ENCODE measurements at regions not wholly inside any gene's neighbourhood (a gene's known extent, or its start where the extent isn't known, plus 50 kb on each side); places are given as distances from the start of the nearest gene placed in this dataset.

GRCh38 chr16:65469116-65469515 lies 347.3 kb upstream of the CDH11 start:
- TF ChIP-seq FOS (IDR thresholded peaks at IDR 0.05; ENCODE audit: low read depth, low read length) = no peak
- no peak for TF ChIP-seq POLR2A (IDR thresholded peaks at IDR 0.05; ENCODE audit: low read depth, low read length)
- no peak for TF ChIP-seq MXI1 (IDR thresholded peaks at IDR 0.05; ENCODE audit: borderline replicate concordance, low read depth, low read length)
- no peak for TF ChIP-seq USF2 (IDR thresholded peaks at IDR 0.05; ENCODE audit: low read depth, low read length)
- no peak for TF ChIP-seq SMC3 (IDR thresholded peaks at IDR 0.05; ENCODE audit: low read depth, low read length)
- TF ChIP-seq RFX5 (IDR thresholded peaks at IDR 0.05; ENCODE audit: low read depth, low read length) = no peak
- TF ChIP-seq CEBPB (IDR thresholded peaks at IDR 0.05; ENCODE audit: low read depth, low read length) = no peak
- no peak for TF ChIP-seq NFE2L2 (IDR thresholded peaks at IDR 0.05; ENCODE audit: low read depth, low read length)
- TF ChIP-seq RCOR1 (IDR thresholded peaks at IDR 0.05; ENCODE audit: insufficient replicate concordance, low read length) = no peak
- TF ChIP-seq RAD21 (IDR thresholded peaks at IDR 0.05; ENCODE audit: low read length) = no peak
- no peak for TF ChIP-seq MAFK (IDR thresholded peaks at IDR 0.05; ENCODE audit: low read depth, low read length)
- no peak for TF ChIP-seq MAZ (IDR thresholded peaks at IDR 0.05; ENCODE audit: borderline replicate concordance, low read depth, low read length)
- no peak for TF ChIP-seq ELK1 (IDR thresholded peaks at IDR 0.05; ENCODE audit: borderline replicate concordance, low read depth, low read length)
- no peak for TF ChIP-seq CTCF (conservative IDR thresholded peaks at IDR 0.05; ENCODE audit: low read depth, low read length)
- no peak for TF ChIP-seq BHLHE40 (IDR thresholded peaks at IDR 0.05; ENCODE audit: low read depth, low read length)
- no peak for TF ChIP-seq CHD1 (IDR thresholded peaks at IDR 0.05; ENCODE audit: low read depth, low read length)
- CTCF ChIA-PET = no interaction called here

More at GRCh38 chr16:65469116-65469515, 347.3 kb upstream of the CDH11 start:
- no CpG with 5 or more reads among the region's 2 CpGs for WGBS, 2 experiments (ENCODE audit: extremely low coverage in 2 of 2, insufficient read length in 1 of 2)
- Histone ChIP-seq H2AK5ac (ENCODE audit: low read depth, low read length) (no peak overlapping the region), H3K23ac (ENCODE audit: low read depth, low read length) (no peak overlapping the region), H3K4ac (ENCODE audit: low read depth, low read length) (no peak overlapping the region), H3K9me1 (ENCODE audit: insufficient read depth, low read length) (no peaks in the 10 kb centered on the region), H4K20me1 (ENCODE audit: insufficient read depth, low read length) (no peaks in the 10 kb centered on the region), H3K14ac (replicated peaks; ENCODE audit: low read depth, low read length) (no peak overlapping the region), H2BK120ac (ENCODE audit: low read depth, low read length) (no peak overlapping the region), H3K4me3 (ENCODE audit: insufficient read depth, low read depth, low read length) (no peak overlapping the region), H3K4me1 (ENCODE audit: control insufficient read depth, insufficient read depth, low read length) (no peaks in the 10 kb centered on the region), H3K4me2 (ENCODE audit: low read depth, low read length) (no peak overlapping the region), H3K79me1 (ENCODE audit: low read depth in 1 of 2, low read length in 2 of 2) (no peaks in the 10 kb centered on the region), H3K56ac (ENCODE audit: extremely low read depth, insufficient read depth, low read length) (no peak overlapping the region), H3K27ac (ENCODE audit: insufficient read depth, low read length) (no peak overlapping the region), H3K9me3 (ENCODE audit: control insufficient read depth, insufficient read depth, low read length) (no peaks in the 10 kb centered on the region), H2AK9ac (replicated peaks; ENCODE audit: low read depth, low read length, poor library complexity) (no peak overlapping the region), H2BK5ac (ENCODE audit: low read depth, low read length, poor library complexity, severe bottlenecking) (no peak overlapping the region), H2BK20ac (ENCODE audit: low read depth, low read length) (no peak overlapping the region), H3K9ac (ENCODE audit: low read depth, low read length) (no peak overlapping the region), H4K8ac (ENCODE audit: low read depth in 2 of 2, low read length in 2 of 2) (no peak overlapping the region), H2AFZ (replicated peaks; ENCODE audit: low read length, poor library complexity) (no peak overlapping the region), H3K27me3 (ENCODE audit: control insufficient read depth, insufficient read depth, low read length) (peaks cover 10% of the 10 kb centered on the region), H3K18ac (ENCODE audit: low read depth, low read length) (no peak overlapping the region), H3K36me3 (ENCODE audit: control insufficient read depth, insufficient read depth, low read length) (no peaks in the 10 kb centered on the region), H2BK15ac (ENCODE audit: low read depth, low read length) (no peak overlapping the region), H4K5ac (ENCODE audit: low read depth, low read length) (no peak overlapping the region), H4K91ac (ENCODE audit: insufficient read depth, low read depth, low read length) (no peak overlapping the region)
- ATAC-seq (ENCODE audit: low read depth) (no peak), DNase-seq (no peak)
- intact Hi-C loops (cut with micrococcal nuclease) = no loop called here
- POLR2A ChIA-PET (ENCODE audit: unreplicated experiment) = no interaction called here
- BruUV-seq (replicated peaks) = no TSS peak
- in situ Hi-C loops (cut with MboI; ENCODE audit: low sequenced_read_pairs) = no loop called here
- dilution Hi-C loops (cut with HindIII; ENCODE audit: low sequenced_read_pairs, unreplicated experiment) = no loop called here
